Osteoblast (primary cell): ENCODE measurements at regions not wholly inside any gene's neighbourhood (a gene's known extent, or its start where the extent isn't known, plus 50 kb on each side); places are given as distances from the start of the nearest gene placed in this dataset.

ENCODE experiments used
- DNase-seq: peaks from one replicate; pipeline ENCODE4 v3.0.0; 2011; ENCODE audit warnings: low spot score, mixed read lengths; ENCODE audit not compliant: insufficient read length; ENCODE audit errors: missing footprints
- H2AFZ ChIP-seq: 2 replicates; pipeline ENCODE4 v1.6.0; 2011; ENCODE audit warnings: mild to moderate bottlenecking, low read length
- H3K27ac ChIP-seq: 2 replicates; pipeline ENCODE4 v1.5.1; 2011; ENCODE audit warnings: mild to moderate bottlenecking, low read depth, low read length, moderate library complexity
- H3K27me3 ChIP-seq: 2 replicates; pipeline ENCODE4 v1.6.0; 2012; ENCODE audit warnings: mild to moderate bottlenecking, control low read depth, inconsistent platforms, low read length, moderate library complexity; ENCODE audit not compliant: insufficient read depth
- H3K36me3 ChIP-seq: 2 replicates; pipeline ENCODE4 v1.5.1; 2011; ENCODE audit warnings: mild to moderate bottlenecking, low read length, control low read depth, moderate library complexity; ENCODE audit not compliant: insufficient read depth
- H3K4me1 ChIP-seq: 2 replicates; pipeline ENCODE4 v1.5.1; 2011; ENCODE audit warnings: mild to moderate bottlenecking, low read length, control low read depth, moderate library complexity; ENCODE audit not compliant: insufficient read depth
- H3K4me2 ChIP-seq: 2 replicates; pipeline ENCODE4 v1.6.0; 2011; ENCODE audit warnings: mild to moderate bottlenecking, low read length; ENCODE audit not compliant: insufficient read depth
- H3K4me3 ChIP-seq: fragments of 200-600 bp; sonication (generic); 3 replicates; pipeline ENCODE4 v1.5.1; 2012; ENCODE audit warnings: mild to moderate bottlenecking, low read length, inconsistent platforms; ENCODE audit not compliant: insufficient read depth
- H3K79me2 ChIP-seq: 2 replicates; pipeline ENCODE4 v1.6.0; 2012; ENCODE audit warnings: mild to moderate bottlenecking, low read length, control low read depth, inconsistent platforms; ENCODE audit not compliant: insufficient read depth
- H3K9me3 ChIP-seq: 2 replicates; pipeline ENCODE4 v1.5.1; 2011; ENCODE audit warnings: low read depth, low read length, control low read depth
- H4K20me1 ChIP-seq: 2 replicates; pipeline ENCODE4 v1.6.0; 2012; ENCODE audit warnings: mild to moderate bottlenecking, low read length, control low read depth; ENCODE audit not compliant: insufficient read depth
- TF ChIP-seq, protein P1 (sequence below): IDR thresholded peaks from 2 replicates; pipeline ENCODE4 v1.5.1; 2011; ENCODE audit warnings: mild to moderate bottlenecking, low read depth, low read length, moderate library complexity; ENCODE audit errors: extremely low read depth

DNA sequence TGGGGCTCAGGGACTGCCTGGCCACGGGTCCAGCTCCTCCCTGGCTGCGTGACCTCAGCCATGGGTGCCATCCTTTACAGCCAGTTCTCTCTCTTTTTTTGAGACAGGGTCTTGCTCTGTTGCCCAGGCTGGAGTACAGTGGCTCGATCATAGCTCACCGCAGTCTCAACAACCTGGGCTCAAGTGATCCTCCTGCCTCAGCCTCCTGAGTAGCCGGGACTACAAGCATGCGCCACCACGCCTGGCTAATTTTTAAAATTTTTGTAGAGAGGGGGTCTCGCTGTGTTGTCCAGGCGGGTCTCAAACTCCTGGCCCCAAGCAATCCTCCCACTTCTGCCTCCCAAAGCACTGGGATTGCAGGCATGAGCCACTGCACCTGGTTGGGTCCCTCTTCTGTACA is 75.4 kb downstream of the PTPRS start:
- Histone ChIP-seq H2AFZ (no peak overlapping the region), H3K4me2 (no peak overlapping the region), H3K4me3 (no peak overlapping the region), H3K36me3 (peaks cover 9% of the 10 kb centered on the region), H3K79me2 (no peaks in the 10 kb centered on the region), H3K9me3 (no peaks in the 10 kb centered on the region), H3K27me3 (no peaks in the 10 kb centered on the region), H3K27ac (no peak overlapping the region), H3K4me1 (no peaks in the 10 kb centered on the region), H4K20me1 (peaks cover 6% of the 10 kb centered on the region)
- TF ChIP-seq, protein P1, sequence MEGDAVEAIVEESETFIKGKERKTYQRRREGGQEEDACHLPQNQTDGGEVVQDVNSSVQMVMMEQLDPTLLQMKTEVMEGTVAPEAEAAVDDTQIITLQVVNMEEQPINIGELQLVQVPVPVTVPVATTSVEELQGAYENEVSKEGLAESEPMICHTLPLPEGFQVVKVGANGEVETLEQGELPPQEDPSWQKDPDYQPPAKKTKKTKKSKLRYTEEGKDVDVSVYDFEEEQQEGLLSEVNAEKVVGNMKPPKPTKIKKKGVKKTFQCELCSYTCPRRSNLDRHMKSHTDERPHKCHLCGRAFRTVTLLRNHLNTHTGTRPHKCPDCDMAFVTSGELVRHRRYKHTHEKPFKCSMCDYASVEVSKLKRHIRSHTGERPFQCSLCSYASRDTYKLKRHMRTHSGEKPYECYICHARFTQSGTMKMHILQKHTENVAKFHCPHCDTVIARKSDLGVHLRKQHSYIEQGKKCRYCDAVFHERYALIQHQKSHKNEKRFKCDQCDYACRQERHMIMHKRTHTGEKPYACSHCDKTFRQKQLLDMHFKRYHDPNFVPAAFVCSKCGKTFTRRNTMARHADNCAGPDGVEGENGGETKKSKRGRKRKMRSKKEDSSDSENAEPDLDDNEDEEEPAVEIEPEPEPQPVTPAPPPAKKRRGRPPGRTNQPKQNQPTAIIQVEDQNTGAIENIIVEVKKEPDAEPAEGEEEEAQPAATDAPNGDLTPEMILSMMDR: no peak
- DNase-seq: no peak

DNA sequence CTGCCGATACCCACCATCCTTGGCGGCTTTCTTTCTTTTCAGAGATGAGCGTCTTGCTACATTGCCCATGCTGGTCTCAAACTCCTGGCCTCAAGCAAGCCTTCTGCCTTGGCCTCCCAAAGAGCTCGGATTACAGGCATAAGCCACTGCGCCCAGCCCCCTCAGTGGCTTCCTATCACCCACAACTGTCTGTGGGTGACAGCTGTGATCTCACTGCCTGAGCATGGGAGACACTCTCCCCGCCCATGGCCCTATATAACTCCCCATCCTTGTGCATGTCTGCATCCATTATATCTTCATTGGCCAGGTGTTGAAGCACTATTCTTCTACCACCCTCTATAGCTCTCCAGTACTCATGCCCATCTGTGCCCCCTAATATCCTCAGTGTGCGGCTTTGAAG is 76.2 kb downstream of the PTPRS start:
- no peak overlapping the region for H2AFZ ChIP-seq
- H3K4me2 ChIP-seq: no peak overlapping the region
- no peak overlapping the region for H3K4me3 ChIP-seq
- H3K79me2 ChIP-seq: no peaks in the 10 kb centered on the region
- DNase-seq: peak; percentile 53
- H4K20me1 ChIP-seq: peaks cover 6% of the 10 kb centered on the region
- H3K4me1 ChIP-seq: no peaks in the 10 kb centered on the region
- H3K27ac ChIP-seq: no peak overlapping the region
- H3K36me3 ChIP-seq: peaks cover 9% of the 10 kb centered on the region
- no peaks in the 10 kb centered on the region for H3K27me3 ChIP-seq
- no peaks in the 10 kb centered on the region for H3K9me3 ChIP-seq
- TF ChIP-seq, protein P1: no peak

DNA sequence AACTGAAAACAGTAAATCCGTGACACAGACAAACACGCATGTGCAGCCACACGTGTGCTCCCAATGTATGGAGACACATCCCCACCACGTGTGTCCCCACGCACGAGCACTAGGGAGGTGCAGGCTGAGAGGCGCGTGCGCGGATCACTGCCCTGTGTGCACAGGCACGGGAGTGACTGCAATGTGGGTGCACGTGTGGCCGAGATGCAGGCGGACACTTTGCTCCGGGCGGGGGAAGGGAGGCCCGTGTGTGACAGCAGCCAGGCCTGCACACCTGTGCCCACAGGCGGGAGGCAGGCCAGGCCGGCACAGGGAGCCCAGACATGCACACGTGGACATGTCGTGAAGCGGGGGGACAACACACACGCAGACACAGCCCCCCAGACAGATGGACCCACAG is 77.0 kb downstream of the PTPRS start:
- Histone ChIP-seq H3K4me1 (no peaks in the 10 kb centered on the region), H3K4me2 (no peak overlapping the region), H3K79me2 (no peaks in the 10 kb centered on the region), H3K27ac (no peak overlapping the region), H3K27me3 (no peaks in the 10 kb centered on the region), H2AFZ (no peak overlapping the region), H3K36me3 (peaks cover 16% of the 10 kb centered on the region), H3K4me3 (no peak overlapping the region), H3K9me3 (no peaks in the 10 kb centered on the region), H4K20me1 (peaks cover 6% of the 10 kb centered on the region)
- TF ChIP-seq, protein P1: no peak
- DNase-seq: peak; percentile 42

DNA sequence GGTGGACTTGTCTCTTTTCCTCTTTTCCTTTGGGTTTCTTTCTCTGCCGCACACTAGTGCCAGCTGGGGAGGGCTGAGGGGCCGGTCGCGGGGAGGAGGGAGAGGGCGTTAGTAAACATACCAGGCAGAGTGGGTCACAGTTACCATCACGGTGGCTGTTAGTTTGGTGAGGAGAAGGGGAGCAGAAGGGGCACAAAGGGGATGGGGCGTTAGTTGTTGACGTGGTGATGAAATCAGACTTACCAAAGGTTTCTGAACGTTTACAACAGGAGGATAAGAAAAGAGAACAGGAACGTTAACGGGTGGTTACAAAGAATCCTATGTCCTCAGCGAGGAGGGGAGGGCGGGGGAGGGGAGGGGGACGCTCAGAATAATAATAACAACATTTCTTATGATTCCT is 77.9 kb downstream of the PTPRS start:
- Histone ChIP-seq H3K27ac (no peak overlapping the region), H3K36me3 (peaks cover 22% of the 10 kb centered on the region), H3K4me3 (no peak overlapping the region), H3K4me1 (no peaks in the 10 kb centered on the region), H3K9me3 (no peaks in the 10 kb centered on the region), H3K4me2 (no peak overlapping the region), H3K79me2 (no peaks in the 10 kb centered on the region), H3K27me3 (no peaks in the 10 kb centered on the region), H2AFZ (no peak overlapping the region), H4K20me1 (peaks cover 6% of the 10 kb centered on the region)
- TF ChIP-seq, protein P1: no peak
- DNase-seq: no peak
